Activated naive CD8-positive, alpha-beta T cell (primary cell): ENCODE measurements at regions not wholly inside any gene's neighbourhood (a gene's known extent, or its start where the extent isn't known, plus 50 kb on each side); places are given as distances from the start of the nearest gene placed in this dataset.

Experiments used
- H3K27ac Mint-ChIP-seq: one replicate; pipeline ENCODE4 v1.8.0; 2021; ENCODE audit warnings: mixed read lengths
- H3K27me3 Mint-ChIP-seq: one replicate; pipeline ENCODE4 v1.8.0; 2021; ENCODE audit warnings: mixed read lengths
- H3K36me3 Mint-ChIP-seq: one replicate; pipeline ENCODE4 v1.8.0; 2021; ENCODE audit warnings: mixed read lengths
- H3K4me1 Mint-ChIP-seq: one replicate; pipeline ENCODE4 v1.8.0; 2021; ENCODE audit warnings: low read depth, mixed read lengths
- H3K4me3 Mint-ChIP-seq: one replicate; pipeline ENCODE4 v1.8.0; 2021; ENCODE audit warnings: mild to moderate bottlenecking, mixed read lengths
- H3K9me3 Mint-ChIP-seq: one replicate; pipeline ENCODE4 v1.8.0; 2021; ENCODE audit warnings: low read depth, mixed read lengths

DNA sequence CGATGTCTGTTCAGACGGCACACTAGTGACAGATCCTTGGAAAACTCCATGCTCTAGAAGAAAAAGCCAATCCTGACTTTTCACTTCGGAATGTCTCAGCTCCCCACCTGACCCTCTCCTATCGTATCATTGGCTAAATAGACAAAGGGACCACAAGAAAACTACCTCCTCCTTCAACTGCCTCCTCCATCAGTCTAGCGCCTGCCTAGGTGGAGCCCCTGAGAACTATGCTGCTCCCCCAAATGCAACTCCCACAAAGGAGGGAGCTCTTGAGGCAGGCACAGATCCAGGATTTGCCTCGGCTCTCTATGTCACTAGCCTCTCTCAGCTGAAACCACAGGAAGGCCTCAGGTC is 148.4 kb downstream of the TOMM20 start:
- no peaks in the 10 kb centered on the region for H3K9me3 Mint-ChIP-seq
- H3K27me3 Mint-ChIP-seq = no peaks in the 10 kb centered on the region
- H3K4me1 Mint-ChIP-seq = peaks cover 60% of the 10 kb centered on the region
- peak overlapping the region; percentile 98 for H3K27ac Mint-ChIP-seq
- H3K4me3 Mint-ChIP-seq = peak overlapping the region; percentile 74
- H3K36me3 Mint-ChIP-seq = peaks cover 2% of the 10 kb centered on the region

DNA sequence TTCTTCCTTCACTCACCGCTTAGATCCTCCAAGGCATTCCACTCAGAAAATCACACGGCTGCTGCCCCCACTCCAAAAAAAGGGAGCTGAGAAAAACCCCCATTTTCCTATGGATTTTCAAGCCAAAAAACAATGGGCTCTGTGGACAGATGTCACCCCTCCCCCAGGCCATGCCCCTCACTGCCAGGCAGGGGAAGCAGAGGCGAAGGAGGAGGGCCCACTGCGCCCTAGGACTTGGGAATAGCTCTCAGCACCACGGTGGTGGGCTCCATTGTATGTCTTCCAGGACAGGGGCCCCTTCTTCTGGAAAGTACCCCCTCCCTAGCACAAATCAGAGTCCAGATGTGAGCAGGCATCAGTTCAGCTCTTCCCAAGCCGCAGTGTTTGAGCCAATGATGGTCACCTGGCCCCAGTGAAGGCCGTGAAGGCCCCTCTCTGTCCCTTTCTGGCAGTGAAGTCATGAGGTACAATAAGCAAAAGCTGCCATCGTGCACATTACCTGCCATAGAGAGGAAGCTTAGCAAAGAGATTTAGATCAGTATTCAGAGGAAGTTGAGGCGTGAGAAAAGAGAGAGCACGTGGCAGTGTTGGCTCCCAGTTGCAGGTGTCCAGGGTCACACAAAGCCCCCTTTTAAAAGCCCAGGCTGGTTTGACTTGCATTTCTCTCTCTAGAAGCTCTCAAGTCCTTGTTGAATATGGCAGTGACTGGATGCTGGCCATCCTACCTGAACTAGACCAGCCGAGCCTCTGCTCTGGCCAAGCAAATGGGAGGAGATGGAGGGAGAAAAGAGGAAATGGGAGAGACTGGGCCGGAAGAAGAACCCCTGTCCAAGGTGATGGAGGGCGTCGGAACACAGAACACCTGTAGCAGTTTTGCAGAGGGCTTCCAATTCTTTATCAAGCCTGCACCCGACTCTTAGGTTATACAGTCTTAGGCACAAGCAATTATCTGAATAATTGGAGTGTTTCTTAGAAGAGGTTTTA is 149.0 kb downstream of the TOMM20 start:
- H3K4me3 Mint-ChIP-seq = peak overlapping the region; percentile 65
- no peaks in the 10 kb centered on the region for H3K27me3 Mint-ChIP-seq
- H3K9me3 Mint-ChIP-seq = no peaks in the 10 kb centered on the region
- peak overlapping the region; percentile 98 for H3K27ac Mint-ChIP-seq
- H3K36me3 Mint-ChIP-seq = peaks cover 2% of the 10 kb centered on the region
- H3K4me1 Mint-ChIP-seq = peaks cover 65% of the 10 kb centered on the region

DNA sequence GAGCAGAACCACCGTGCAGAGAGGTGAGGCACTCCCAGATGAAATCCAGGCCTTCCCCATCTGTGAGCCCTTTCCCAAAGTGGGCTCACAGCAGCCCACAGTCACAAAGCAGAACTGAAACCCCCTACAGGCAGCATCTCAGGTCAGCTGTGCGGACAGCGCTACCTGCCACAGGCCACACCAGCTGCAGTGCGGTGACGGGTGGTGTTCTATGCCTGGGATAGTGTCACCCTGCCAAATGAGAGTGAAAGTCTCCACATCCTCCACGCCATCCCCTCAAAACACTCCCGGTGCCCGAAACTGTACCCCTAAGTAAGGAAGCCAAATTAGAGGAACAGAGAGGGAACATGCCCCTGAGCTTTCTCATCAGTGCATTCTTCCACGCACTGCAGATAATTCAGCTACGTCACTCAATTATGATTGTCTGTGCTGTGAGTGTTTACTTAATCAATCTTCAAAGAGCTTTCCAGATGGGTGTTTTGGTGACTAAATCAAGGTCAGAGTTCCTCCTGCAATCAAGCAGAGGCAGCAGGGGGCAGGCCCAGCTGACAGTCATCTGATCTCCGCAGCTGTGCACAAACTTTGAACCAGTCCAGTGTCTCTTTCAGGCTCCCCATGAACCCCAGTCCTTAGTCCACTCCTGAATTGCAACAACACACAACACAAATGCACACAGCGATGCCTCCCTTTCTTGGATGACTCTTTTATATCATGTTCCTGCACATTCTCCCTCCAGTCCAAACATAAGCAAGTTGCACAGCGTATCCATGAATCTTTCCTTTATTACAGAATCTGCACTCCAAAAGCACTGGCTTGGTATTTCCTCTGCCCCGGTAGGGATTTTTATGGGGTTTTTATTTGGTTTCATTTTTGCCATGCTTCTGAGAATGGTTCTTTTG is 150.0 kb downstream of the TOMM20 start:
- H3K9me3 Mint-ChIP-seq = no peaks in the 10 kb centered on the region
- H3K4me1 Mint-ChIP-seq = peaks cover 58% of the 10 kb centered on the region
- no peaks in the 10 kb centered on the region for H3K27me3 Mint-ChIP-seq
- H3K27ac Mint-ChIP-seq = peak overlapping the region; percentile 98
- peaks cover 2% of the 10 kb centered on the region for H3K36me3 Mint-ChIP-seq
- H3K4me3 Mint-ChIP-seq = peak overlapping the region; percentile 53

DNA sequence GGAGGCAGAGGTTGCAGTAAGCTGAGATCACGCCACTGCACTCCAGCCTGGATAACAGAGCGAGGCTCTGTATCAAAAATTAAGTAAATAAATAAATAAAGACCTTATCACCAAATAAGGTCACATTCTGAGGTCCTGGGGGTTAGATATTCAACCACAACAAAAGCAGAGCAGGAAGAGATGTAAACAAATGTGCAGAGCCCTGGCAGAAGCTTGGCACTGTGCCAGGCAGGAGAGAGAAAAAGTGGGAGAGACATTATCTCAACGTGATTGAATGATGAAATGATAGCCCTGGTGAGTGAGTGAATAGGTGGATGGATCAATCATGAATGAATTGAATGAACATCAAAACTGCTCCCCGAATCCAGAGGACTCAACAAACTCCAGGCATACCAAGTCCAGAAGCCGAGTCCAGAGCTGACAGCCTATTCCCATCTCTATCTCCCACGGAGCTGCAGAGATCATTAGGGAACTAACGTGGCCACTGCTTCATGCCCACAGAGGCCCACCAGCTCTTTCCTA is 150.7 kb downstream of the TOMM20 start:
- no peak overlapping the region for H3K4me3 Mint-ChIP-seq
- H3K36me3 Mint-ChIP-seq = peaks cover 2% of the 10 kb centered on the region
- peaks cover 58% of the 10 kb centered on the region for H3K4me1 Mint-ChIP-seq
- no peaks in the 10 kb centered on the region for H3K9me3 Mint-ChIP-seq
- no peaks in the 10 kb centered on the region for H3K27me3 Mint-ChIP-seq
- H3K27ac Mint-ChIP-seq = peak overlapping the region; percentile 7

DNA sequence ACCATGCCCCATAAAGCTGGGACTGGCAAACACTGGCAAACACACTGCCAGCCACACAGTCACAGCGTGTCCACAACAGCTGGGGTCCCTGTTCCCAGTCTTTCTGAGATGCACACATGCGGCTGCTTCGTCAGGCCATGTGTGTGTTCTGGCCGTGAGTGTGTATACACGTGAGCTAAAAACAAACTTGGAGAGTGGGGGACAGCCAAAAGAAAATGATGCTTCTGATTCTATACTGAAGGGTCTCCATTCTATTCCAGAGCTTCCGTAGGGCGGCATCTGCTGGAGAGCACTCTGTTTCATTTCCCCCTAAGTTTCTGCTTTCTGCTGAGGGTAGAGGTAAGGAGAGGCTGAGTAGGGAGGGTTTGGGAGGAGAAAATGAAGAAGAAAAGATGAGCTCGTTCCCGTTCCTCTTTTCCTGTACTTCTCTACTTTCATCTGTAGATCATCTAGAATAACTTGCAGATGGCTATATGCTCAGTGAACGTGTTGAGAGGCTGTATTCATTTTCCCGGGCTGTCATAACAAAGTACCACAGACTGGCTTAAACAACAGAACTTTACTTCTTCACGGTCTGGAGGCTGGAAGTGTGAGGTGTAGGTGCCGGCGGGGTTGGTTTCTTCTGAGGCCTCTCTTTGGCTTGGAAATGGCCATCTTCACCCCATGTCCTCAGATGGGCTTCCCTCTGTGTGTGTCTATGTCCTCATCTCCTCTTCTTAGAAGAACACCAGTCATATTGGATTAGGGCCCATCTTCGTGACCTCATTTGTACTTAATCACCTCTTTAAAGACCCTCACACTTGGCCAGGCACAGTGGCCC is 151.6 kb downstream of the TOMM20 start:
- Mint-ChIP-seq H3K4me3 (no peak overlapping the region), H3K27ac (peak overlapping the region; percentile 17), H3K4me1 (peaks cover 61% of the 10 kb centered on the region), H3K27me3 (no peaks in the 10 kb centered on the region), H3K36me3 (peaks cover 2% of the 10 kb centered on the region), H3K9me3 (no peaks in the 10 kb centered on the region)

DNA sequence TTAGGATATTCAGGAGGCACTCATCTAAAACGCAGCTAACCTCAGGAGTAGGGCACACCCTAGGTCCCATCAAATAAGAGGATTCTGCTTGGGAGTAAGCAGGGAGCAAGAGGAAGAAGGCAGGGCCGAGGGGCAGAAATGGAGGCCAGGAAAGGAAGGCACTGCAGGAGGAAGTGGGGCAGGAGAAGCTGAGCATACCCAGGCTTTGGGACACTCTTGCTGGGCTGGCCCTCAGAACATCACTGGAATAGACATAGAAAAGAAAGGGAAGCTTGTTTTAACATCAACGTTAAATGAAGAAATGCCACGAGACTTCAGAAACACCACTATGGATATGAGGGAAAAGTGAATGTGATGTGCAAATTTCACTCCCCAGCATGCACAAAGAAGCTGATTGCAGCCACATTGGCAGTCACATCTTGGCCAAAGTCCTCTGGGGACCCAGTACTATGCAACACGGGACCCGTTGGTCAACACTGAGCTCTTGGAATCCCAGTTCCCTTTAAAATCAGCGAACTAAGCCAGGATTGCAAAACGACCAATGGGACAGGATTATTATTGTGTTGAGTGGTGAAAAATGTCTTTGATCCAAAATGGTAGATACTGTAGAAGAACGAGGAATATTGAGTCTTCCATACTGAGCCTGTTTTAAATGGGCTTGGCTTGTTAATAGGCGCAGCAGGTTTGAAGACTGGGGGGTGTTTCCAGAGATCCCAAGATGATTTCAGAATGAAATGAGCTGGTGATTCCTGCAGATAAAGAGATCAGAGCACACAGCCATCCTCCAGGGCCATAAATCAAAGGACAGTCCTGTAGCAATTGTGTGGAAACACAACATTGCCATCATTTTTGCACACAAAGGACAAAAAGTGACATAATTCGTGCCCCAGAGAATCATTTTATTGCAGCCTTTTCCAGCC is 152.4 kb downstream of the TOMM20 start:
- Mint-ChIP-seq H3K4me1 (peaks cover 61% of the 10 kb centered on the region), H3K9me3 (no peaks in the 10 kb centered on the region), H3K4me3 (no peak overlapping the region), H3K36me3 (peaks cover 2% of the 10 kb centered on the region), H3K27me3 (no peaks in the 10 kb centered on the region), H3K27ac (no peak overlapping the region)

DNA sequence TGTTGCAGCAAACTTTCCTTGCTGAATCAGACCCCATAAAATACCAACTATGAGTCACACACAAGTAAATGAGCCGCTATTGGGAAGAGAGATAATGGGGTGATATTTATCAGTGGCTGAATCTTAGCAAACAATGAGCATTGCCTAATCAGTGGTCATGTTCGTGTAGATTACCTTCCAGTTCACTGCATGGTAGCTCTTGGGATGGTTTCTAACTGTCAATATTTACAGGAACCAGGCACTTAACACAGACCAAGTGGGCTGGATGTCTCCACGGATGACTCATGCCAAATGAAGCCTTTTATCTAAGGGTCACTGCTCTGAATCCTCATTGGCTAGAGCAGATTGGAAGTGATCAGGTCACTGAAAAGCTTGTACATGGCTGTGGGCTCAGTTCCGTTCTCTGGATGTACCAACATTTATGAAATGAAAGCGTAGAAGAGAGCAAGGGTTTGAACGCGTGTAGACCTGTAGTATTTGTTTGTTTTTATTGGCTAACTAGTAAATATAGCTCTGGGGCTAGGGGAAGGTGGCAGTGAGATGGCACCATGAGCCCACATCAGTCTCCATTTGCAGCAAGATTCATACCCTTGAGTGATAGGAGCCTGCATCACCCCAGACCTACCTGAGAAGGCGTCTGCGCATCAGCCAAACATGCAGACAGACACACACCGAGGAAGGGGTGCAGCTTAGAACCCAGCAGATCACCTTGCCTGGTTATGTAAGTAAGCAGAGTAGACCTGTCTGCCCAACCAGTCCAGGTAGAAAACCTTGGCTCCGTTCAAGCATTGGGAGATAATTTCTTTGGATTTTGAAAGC is 153.3 kb downstream of the TOMM20 start:
- Mint-ChIP-seq H3K27me3 (no peaks in the 10 kb centered on the region), H3K4me3 (no peak overlapping the region)

DNA sequence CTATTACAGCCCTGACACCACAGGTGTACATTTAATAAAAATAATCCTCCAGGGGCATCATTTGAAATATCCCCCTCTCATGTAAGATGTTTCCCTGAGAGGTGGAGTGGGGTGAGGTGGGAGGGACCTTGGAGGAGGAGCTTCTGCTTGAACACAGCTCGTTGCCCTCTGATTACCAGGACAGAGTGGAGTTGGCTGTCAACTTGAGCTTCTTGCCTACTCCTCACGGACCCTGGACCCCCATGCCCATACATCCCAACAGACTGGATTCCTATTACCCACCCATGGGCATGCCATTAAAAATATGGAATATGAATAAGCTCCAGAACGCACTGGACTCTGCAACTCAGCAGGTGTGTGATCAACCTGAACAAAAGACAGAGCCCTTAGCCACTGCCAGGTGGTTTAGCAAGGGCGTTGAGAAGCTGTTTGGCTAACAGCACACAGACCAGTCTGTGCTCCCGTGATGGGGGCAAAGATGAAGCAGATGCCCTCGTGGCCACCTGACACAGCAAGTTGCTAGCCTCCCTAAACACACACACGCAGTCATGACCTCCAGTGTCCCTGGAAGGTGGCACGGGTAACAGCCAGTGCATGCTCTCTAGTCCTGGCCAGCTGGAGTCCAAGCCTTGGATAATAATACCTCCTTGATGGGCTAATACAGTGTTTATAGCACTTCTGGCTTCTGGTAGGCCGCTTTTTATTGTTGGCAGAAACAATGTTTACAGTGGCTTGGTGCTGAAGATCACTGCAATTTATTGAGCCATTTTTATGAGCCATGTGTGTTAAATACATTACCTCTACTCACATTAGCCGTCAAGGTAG is 155.0 kb downstream of the TOMM20 start:
- Mint-ChIP-seq H3K4me3 (no peak overlapping the region), H3K27ac (no peak overlapping the region), H3K4me1 (peaks cover 51% of the 10 kb centered on the region), H3K36me3 (no peaks in the 10 kb centered on the region), H3K9me3 (no peaks in the 10 kb centered on the region), H3K27me3 (no peaks in the 10 kb centered on the region)

More for the DNA sequence above, 153.3 kb downstream of the TOMM20 start:
- peaks cover 61% of the 10 kb centered on the region for H3K4me1 Mint-ChIP-seq
- H3K36me3 Mint-ChIP-seq = peaks cover 1% of the 10 kb centered on the region
- H3K27ac Mint-ChIP-seq = peak overlapping the region; percentile 18
- no peaks in the 10 kb centered on the region for H3K9me3 Mint-ChIP-seq

DNA sequence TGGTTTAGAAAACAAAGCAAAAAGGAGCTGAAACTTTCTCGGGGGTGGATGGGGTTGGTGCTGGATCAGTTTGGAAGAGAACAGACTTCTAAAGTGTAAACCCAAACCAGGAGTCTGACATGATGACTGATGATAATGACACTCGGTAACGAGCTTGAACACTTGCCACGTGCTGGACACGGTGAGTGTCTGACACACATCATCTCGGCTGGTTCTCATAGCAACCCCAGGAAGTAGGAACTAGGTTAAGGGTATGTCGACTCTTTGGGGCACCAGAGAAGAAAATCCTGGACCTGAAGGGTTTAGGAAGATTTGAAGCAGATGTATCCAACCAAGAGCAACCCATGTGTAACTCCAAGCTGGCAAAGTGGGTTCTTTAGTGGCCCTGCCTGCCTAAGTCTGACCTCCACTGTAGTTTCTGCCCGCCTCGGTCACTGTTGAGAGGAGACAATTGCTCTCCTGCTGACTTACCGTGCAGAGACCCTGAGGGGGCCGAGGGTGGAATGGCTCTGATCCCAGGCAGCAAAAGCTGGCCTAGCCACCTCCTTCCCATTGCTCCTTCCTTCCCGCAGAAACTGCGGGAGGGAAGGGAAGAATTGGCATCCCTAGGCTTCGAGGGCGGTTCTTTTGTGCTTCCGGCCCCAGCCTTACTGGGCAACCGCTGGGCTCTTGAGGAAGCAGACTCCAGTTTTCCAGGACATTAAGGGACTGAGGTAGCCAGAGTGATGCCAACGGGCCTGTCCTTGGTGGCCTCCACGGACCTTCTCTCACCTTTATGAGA is 156.0 kb downstream of the TOMM20 start:
- no peaks in the 10 kb centered on the region for H3K36me3 Mint-ChIP-seq
- peaks cover 45% of the 10 kb centered on the region for H3K4me1 Mint-ChIP-seq
- no peak overlapping the region for H3K27ac Mint-ChIP-seq
- H3K9me3 Mint-ChIP-seq = no peaks in the 10 kb centered on the region
- no peaks in the 10 kb centered on the region for H3K27me3 Mint-ChIP-seq
- no peak overlapping the region for H3K4me3 Mint-ChIP-seq

DNA sequence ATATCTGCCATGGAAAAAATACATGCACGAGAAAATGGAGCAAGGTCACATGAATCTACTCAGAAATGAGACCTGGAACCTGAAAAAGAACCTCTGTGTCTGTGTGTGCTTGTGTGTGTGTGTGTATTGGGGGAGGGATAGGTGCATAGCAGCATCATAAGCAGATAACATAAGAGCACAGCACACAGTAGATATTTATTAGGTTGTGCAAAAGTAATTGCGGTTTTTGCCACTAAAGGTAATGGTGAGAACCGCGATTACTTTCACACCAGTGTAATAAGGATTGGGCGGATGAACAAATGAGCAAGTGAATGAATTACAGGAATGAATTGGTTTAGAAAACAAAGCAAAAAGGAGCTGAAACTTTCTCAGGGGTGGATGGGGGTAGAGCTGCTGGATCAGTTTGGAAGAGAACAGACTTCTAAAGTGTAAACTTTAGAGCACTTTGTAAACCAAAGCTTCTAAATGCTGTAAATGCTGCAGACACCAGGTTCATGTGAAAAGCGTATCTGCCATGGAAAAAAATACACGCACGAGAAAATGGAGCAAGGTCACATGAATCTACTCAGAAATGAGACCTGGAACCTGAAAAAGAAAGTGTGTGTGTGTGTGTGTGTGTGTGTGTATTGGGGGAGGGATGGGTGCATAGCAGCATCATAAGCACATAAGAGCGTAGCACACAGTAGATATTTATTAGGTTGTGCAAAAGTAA is 156.9 kb downstream of the TOMM20 start:
- Mint-ChIP-seq H3K36me3 (no peaks in the 10 kb centered on the region), H3K4me3 (no peak overlapping the region), H3K4me1 (peaks cover 43% of the 10 kb centered on the region), H3K27ac (no peak overlapping the region), H3K27me3 (no peaks in the 10 kb centered on the region), H3K9me3 (no peaks in the 10 kb centered on the region)

DNA sequence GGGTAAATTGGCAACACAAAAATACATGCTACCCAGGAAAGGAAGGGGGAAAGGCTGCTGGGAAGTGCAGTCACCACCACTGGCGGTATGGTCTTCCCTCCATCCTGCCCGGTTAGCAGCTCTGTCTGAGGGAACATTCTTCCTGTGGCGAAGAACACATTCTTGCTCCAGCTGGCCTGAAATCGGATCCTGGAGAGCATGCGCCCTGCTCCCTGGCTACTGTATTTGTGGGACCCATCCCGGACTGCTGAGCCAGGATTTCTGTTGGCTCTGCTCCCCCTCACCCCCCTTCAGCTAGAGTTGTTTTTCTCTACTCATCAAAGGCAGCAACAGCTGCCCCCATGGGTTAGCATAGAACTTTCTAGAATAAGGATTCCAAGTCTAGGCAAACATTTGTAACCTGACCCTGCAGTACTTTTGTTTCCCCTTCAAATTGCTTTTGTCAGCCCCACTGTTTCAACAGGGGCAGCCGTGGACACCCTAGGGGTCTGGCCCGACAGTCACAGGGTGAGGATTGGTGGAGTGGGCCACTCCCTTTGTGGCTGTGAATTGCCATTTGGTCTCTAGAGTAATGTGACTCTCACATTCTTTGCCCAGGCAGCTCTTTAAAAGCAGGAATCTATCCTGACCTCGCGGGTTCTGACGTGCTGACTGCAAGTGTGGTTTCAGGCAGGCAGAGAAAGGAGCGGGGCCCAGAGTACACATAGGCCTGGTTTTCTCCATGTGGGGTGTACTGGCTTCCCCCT is 157.7 kb downstream of the TOMM20 start:
- Mint-ChIP-seq H3K27me3 (no peaks in the 10 kb centered on the region), H3K4me3 (peak overlapping the region; percentile 45), H3K4me1 (peaks cover 46% of the 10 kb centered on the region), H3K27ac (peak overlapping the region; percentile 58), H3K36me3 (no peaks in the 10 kb centered on the region), H3K9me3 (no peaks in the 10 kb centered on the region)
